HEK293 (cell line): ENCODE measurements at regions not wholly inside any gene's neighbourhood (a gene's known extent, or its start where the extent isn't known, plus 50 kb on each side); places are given as distances from the start of the nearest gene placed in this dataset.

ENCODE experiments used
- ATF2 ChIP-seq: fragments of 450-650 bp; formaldehyde crosslinking; IDR thresholded peaks from 2 replicates; pipeline ENCODE4 v1.5.1; 2016; ENCODE audit warnings: missing biosample characterization, missing genetic modification characterization, low read depth
- CTCF ChIP-seq: fragments of 450-650 bp; formaldehyde crosslinking; IDR thresholded peaks from 2 replicates; pipeline ENCODE4 v1.5.1; 2016; ENCODE audit warnings: missing biosample characterization, missing genetic modification characterization
- REPIN1 ChIP-seq: fragments of 450-650 bp; formaldehyde crosslinking; IDR thresholded peaks from 2 replicates; pipeline ENCODE4 v1.5.1; 2017; ENCODE audit warnings: missing biosample characterization, missing genetic modification characterization, low read depth
- YY1 ChIP-seq: fragments of 450-650 bp; formaldehyde crosslinking; IDR thresholded peaks from 2 replicates; pipeline ENCODE4 v1.5.1; 2018; ENCODE audit warnings: missing biosample characterization, missing genetic modification characterization
- ZBTB7A ChIP-seq: fragments of 450-650 bp; formaldehyde crosslinking; IDR thresholded peaks from 2 replicates; pipeline ENCODE4 v1.5.1; 2016; ENCODE audit warnings: low read depth, missing biosample characterization, missing genetic modification characterization
- ZNF146 ChIP-seq: fragments of 450-650 bp; formaldehyde crosslinking; IDR thresholded peaks from 2 replicates; pipeline ENCODE4 v1.5.1; 2016; ENCODE audit warnings: missing biosample characterization, missing genetic modification characterization
- ZNF292 ChIP-seq: fragments of 450-650 bp; formaldehyde crosslinking; IDR thresholded peaks from 2 replicates; pipeline ENCODE4 v1.5.1; 2016; ENCODE audit warnings: low read depth, missing biosample characterization, missing genetic modification characterization, borderline replicate concordance
- ZNF580 ChIP-seq: fragments of 450-650 bp; formaldehyde crosslinking; IDR thresholded peaks from 2 replicates; pipeline ENCODE4 v1.5.1; 2016; ENCODE audit warnings: missing biosample characterization, missing genetic modification characterization
- ZNF701 ChIP-seq: fragments of 450-650 bp; formaldehyde crosslinking; IDR thresholded peaks from 2 replicates; pipeline ENCODE4 v1.5.1; 2016; ENCODE audit warnings: missing biosample characterization, missing genetic modification characterization

GRCh38 chr12:127628645-127629044, 638.3 kb upstream of the TMEM132C start:
- TF ChIP-seq ZNF146 (tag by site-specific recombination) (no peak), CTCF (tag by site-specific recombination) (no peak), ZBTB7A (tag by site-specific recombination) (no peak), ATF2 (tag by site-specific recombination) (no peak), ZNF701 (tag by site-specific recombination) (no peak), ZNF292 (no peak), YY1 (no peak), REPIN1 (tag by site-specific recombination) (no peak), ZNF580 (no peak)
